Esophagus muscularis mucosa (tissue), 3 donors: ENCODE measurements at regions not wholly inside any gene's neighbourhood (a gene's known extent, or its start where the extent isn't known, plus 50 kb on each side); places are given as distances from the start of the nearest gene placed in this dataset.

Experiments used
- POLR2A ChIP-seq: fragments of 450-650 bp; IDR thresholded peaks from one replicate; pipeline ENCODE4 v1.6.1; 2017; ENCODE audit warnings: antibody characterized with exemption, moderate library complexity, mild to moderate bottlenecking, low read depth
- TF ChIP-seq, protein P1 (sequence below), 3 experiments: fragments of 200-600 bp in 2 of 3; fragments of 450-650 bp in 1 of 3; sonication (generic) in 2 of 3; IDR thresholded peaks; one replicate each; pipeline ENCODE4 v1.5.1; 2017 to 2019; ENCODE audit warnings: antibody characterized with exemption in 3 of 3, mild to moderate bottlenecking in 2 of 3, moderate library complexity in 1 of 3

GRCh38 chr10:10047426-10047825, 970.2 kb upstream of the CELF2 start:
- TF ChIP-seq, protein P1, sequence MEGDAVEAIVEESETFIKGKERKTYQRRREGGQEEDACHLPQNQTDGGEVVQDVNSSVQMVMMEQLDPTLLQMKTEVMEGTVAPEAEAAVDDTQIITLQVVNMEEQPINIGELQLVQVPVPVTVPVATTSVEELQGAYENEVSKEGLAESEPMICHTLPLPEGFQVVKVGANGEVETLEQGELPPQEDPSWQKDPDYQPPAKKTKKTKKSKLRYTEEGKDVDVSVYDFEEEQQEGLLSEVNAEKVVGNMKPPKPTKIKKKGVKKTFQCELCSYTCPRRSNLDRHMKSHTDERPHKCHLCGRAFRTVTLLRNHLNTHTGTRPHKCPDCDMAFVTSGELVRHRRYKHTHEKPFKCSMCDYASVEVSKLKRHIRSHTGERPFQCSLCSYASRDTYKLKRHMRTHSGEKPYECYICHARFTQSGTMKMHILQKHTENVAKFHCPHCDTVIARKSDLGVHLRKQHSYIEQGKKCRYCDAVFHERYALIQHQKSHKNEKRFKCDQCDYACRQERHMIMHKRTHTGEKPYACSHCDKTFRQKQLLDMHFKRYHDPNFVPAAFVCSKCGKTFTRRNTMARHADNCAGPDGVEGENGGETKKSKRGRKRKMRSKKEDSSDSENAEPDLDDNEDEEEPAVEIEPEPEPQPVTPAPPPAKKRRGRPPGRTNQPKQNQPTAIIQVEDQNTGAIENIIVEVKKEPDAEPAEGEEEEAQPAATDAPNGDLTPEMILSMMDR (IDR thresholded peaks at IDR 0.05) = no peak
- no peak for TF ChIP-seq POLR2A
